AG09309 (cell line): ENCODE measurements at regions not wholly inside any gene's neighbourhood (a gene's known extent, or its start where the extent isn't known, plus 50 kb on each side); places are given as distances from the start of the nearest gene placed in this dataset.

ENCODE experiments used
- DNase-seq: peaks from one replicate; pipeline ENCODE4 v3.0.0-alpha.2; 2010; ENCODE audit warnings: low read depth
- H3K4me3 ChIP-seq: 2 replicates; pipeline ENCODE4 v1.5.1; 2011; ENCODE audit warnings: mild to moderate bottlenecking, low read depth, low read length, moderate library complexity; ENCODE audit not compliant: control insufficient read depth
- CTCF ChIP-seq: IDR thresholded peaks from 2 replicates; pipeline ENCODE4 v1.5.1; 2011; ENCODE audit warnings: mild to moderate bottlenecking, low read depth, low read length, inconsistent platforms; ENCODE audit not compliant: insufficient read depth, control insufficient read depth; ENCODE audit errors: missing control alignments

- DNase-seq, result no peak
- TF ChIP-seq CTCF, result no peak
- no peak overlapping the region for H3K4me3 ChIP-seq
Observed at GRCh38 chr5:71839096-71839884, 120.2 kb downstream of the CARTPT start.

- DNase-seq, result no peak
- no peak for TF ChIP-seq CTCF
- no peak overlapping the region for H3K4me3 ChIP-seq
Observed at GRCh38 chr5:71841107-71841506, 122.0 kb downstream of the CARTPT start.

- no peak for DNase-seq
- TF ChIP-seq CTCF, result no peak
- H3K4me3 ChIP-seq, result no peak overlapping the region
Observed at GRCh38 chr5:71843111-71843510, 124.0 kb downstream of the CARTPT start.

GRCh38 chr5:71844862-71845261 lies 125.8 kb downstream of the CARTPT start:
- TF ChIP-seq CTCF, result no peak
- H3K4me3 ChIP-seq, result no peak overlapping the region

GRCh38 chr5:71859515-71859914 lies 140.4 kb downstream of the CARTPT start:
- TF ChIP-seq CTCF, result no peak
- H3K4me3 ChIP-seq, result no peak overlapping the region
- no peak for DNase-seq

More at GRCh38 chr5:71844862-71845261, 125.8 kb downstream of the CARTPT start:
- no peak for DNase-seq

GRCh38 chr5:71860048-71860447 lies 141.0 kb downstream of the CARTPT start:
- TF ChIP-seq CTCF, result no peak
- H3K4me3 ChIP-seq, result no peak overlapping the region
- DNase-seq, result no peak
